ENCODE measurements at regions not wholly inside any gene's neighbourhood (a gene's known extent, or its start where the extent isn't known, plus 50 kb on each side); places are given as distances from the start of the nearest gene placed in this dataset.
"Not testable (repeated sequence)": the region's sequence is repeated elsewhere in the genome, so short reads cannot be mapped to it uniquely, and the experiment has no call there.

DNA sequence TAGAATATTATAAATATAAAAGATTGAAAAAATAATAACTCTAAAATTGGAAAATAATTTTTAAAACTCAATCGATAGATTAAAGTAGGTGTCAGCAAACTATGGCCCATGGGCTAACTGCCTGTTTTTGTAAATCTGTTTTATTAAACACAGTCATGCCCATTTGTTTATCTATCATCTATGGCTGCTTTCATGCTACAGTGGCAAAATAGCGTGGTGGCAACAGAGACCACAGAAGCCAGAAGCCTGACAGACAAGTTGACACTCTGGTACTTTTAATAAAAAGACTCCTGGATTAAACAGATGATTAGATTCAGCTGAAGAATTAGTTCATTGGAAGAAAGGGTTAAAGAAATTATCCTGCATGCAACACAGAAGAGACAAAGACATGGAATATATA lies 400.7 kb upstream of the RORB start:
- TF ChIP-seq, protein P1, sequence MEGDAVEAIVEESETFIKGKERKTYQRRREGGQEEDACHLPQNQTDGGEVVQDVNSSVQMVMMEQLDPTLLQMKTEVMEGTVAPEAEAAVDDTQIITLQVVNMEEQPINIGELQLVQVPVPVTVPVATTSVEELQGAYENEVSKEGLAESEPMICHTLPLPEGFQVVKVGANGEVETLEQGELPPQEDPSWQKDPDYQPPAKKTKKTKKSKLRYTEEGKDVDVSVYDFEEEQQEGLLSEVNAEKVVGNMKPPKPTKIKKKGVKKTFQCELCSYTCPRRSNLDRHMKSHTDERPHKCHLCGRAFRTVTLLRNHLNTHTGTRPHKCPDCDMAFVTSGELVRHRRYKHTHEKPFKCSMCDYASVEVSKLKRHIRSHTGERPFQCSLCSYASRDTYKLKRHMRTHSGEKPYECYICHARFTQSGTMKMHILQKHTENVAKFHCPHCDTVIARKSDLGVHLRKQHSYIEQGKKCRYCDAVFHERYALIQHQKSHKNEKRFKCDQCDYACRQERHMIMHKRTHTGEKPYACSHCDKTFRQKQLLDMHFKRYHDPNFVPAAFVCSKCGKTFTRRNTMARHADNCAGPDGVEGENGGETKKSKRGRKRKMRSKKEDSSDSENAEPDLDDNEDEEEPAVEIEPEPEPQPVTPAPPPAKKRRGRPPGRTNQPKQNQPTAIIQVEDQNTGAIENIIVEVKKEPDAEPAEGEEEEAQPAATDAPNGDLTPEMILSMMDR (conservative IDR thresholded peaks at IDR 0.05; ENCODE audit: low read length) = no peak
- DNase-seq (ENCODE audit: low read depth) = no peak
- no peak overlapping the region for H3K4me3 ChIP-seq (ENCODE audit: low read length)

DNA sequence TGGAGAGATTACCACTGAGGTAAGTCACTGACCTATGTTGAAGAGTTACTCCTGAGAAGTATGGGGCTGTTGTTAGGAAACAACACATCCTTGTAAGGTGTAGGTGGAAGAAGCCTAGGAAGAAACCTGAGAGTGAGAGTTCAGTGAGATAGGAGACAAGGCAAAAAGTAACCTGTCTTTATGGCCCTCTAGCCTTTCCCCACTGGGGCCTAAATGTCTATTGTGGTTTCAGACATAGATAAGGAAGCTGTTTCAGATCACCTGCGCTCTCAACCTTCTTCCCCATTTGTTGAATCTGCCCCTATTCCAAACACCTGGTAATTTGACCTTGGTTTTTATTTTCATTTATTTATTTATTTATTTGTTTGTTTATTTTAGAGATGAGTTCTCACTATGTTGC lies 397.1 kb upstream of the RORB start:
- TF ChIP-seq, protein P1 (conservative IDR thresholded peaks at IDR 0.05; ENCODE audit: low read length) = no peak
- DNase-seq (ENCODE audit: low read depth) = no peak
- H3K4me3 ChIP-seq (ENCODE audit: low read length) = no peak overlapping the region

DNA sequence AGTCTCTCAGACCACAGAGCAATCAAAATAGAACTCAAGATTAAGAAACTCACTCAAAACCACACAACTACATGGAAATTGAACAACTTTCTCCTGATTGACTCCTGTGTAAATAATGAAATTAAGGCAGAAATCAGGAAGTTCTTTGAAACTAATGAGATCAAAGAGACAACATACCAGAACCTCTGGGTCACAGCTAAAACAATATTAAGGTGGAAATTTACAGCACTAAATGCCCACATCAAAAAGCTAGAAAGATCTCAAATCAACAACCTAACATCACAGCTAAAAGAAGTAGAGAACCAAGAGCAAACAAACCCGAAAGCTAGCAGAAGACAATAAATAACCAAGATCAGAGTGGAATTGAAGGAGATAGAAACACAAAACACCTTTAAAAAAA lies 395.0 kb upstream of the RORB start:
- not testable (repeated sequence) for DNase-seq (ENCODE audit: low read depth); H3K4me3 ChIP-seq (ENCODE audit: low read length)

DNA sequence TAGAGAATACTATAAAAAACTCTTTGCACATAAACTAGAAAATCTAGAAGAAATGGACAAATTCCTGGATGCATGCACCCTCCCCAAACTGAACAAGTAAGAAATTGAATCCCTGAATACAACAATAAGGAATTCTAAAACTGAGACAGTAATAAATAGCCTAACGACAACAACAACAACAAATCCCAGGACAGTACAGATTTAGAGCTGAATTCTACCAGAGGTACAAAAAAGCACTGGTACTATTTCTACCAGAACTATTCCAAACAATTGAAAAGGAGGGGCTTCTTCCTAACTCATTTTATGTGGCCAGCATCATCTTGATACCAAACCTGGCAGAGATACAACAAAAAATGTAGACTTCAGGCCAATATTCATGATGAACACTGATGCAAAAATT lies 394.4 kb upstream of the RORB start:
- no peak overlapping the region for H3K4me3 ChIP-seq (ENCODE audit: low read length)
- no peak for DNase-seq (ENCODE audit: low read depth)
- TF ChIP-seq, protein P1 (conservative IDR thresholded peaks at IDR 0.05; ENCODE audit: low read length) = no peak

DNA sequence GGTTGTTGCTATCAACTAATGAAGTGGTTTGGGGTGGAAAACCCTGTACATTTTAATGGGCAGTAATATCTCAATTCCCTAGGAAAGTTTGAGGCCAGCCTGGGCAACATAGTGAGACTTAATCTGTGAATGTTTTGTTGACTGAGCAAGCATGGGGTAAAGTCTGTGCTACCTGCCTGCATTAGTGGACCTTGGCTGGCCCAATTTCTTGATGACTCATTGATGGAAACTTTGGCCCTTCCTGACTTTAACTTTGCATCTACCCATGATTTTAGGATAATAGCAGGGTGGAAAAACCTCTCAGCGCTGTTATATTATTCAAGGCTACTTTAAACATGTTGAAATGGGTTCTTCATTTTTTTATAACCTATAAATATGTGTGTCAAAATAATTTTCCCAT lies 389.4 kb upstream of the RORB start:
- no peak for DNase-seq (ENCODE audit: low read depth)
- H3K4me3 ChIP-seq (ENCODE audit: low read length) = no peak overlapping the region
- TF ChIP-seq, protein P1 (conservative IDR thresholded peaks at IDR 0.05; ENCODE audit: low read length) = no peak

DNA sequence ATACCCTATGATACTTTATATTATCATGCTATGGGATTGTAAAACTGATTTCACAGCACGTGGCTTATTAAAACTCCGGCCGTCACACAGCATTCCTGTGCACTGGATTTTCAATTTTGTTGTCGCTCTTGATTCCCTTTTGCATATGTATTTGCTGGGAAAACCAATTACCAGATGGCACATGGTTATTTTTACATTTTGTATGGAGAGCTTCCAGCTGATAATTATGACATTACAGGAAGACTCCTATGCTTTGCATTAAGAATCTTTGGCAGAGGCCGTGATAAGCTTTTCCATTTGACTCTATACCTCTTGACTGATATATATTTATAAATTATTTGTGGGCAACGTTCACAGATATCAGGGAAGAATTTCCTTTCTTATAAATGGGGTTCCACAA lies 381.2 kb upstream of the RORB start:
- no peak overlapping the region for H3K4me3 ChIP-seq (ENCODE audit: low read length)
- no peak for DNase-seq (ENCODE audit: low read depth)
- TF ChIP-seq, protein P1 (conservative IDR thresholded peaks at IDR 0.05; ENCODE audit: low read length) = no peak

DNA sequence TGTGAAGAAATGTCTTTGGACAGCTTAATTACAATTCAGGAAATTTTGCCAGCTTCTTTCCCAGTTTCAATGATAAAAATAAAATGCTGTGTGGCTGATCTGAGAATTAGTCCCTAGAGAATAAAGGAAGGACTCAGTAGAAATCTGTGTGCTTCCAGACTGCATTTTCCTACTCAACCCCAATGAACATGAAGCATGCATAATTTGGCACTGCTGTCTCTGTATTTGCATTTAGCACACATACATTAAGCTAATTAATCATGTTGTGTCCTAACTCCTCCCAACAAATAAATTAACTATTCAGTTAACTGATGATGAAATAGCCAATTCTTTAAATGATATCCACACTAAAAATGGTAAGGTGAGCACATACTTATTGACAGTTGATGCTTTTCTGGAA lies 380.0 kb upstream of the RORB start:
- DNase-seq (ENCODE audit: low read depth) = no peak
- no peak overlapping the region for H3K4me3 ChIP-seq (ENCODE audit: low read length)
- TF ChIP-seq, protein P1 (conservative IDR thresholded peaks at IDR 0.05; ENCODE audit: low read length) = no peak

DNA sequence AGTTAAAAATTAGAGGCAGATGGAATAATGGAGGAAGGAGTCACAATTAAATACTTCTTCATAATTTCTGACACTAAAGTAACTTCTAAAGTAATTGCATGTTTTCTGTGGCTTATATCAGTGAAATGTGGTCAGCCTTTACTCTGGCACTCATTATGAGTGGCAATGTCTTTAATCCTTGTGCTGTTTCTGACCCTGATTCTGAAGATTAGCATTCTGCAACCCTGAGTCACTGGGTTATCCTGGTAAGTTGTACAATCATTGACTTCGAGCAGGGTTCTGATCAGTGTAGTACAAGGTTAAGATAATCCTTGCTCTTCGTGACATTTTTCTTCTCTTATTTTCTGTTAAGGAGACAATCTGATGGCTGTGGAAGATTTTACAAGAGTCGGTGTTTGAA lies 379.4 kb upstream of the RORB start:
- TF ChIP-seq, protein P1 (conservative IDR thresholded peaks at IDR 0.05; ENCODE audit: low read length) = no peak
- DNase-seq (ENCODE audit: low read depth) = no peak
- H3K4me3 ChIP-seq (ENCODE audit: low read length) = no peak overlapping the region
